Dendritic cell treated with granulocyte-macrophage colony-stimulating factor and Interleukin-4, amounts not matched to agents 40 ng/mL and 50 ng/mL, for 4 days (primary cell): ENCODE measurements at regions not wholly inside any gene's neighbourhood (a gene's known extent, or its start where the extent isn't known, plus 50 kb on each side); places are given as distances from the start of the nearest gene placed in this dataset.
"Not testable (repeated sequence)": the region's sequence is repeated elsewhere in the genome, so short reads cannot be mapped to it uniquely, and the experiment has no call there.

Source experiments
- H3K27ac Mint-ChIP-seq: one replicate; pipeline ENCODE4 v1.8.0; 2022; ENCODE audit warnings: mild to moderate bottlenecking, mixed read lengths
- H3K27me3 Mint-ChIP-seq: one replicate; pipeline ENCODE4 v1.8.0; 2022; ENCODE audit warnings: mild to moderate bottlenecking, mixed read lengths
- H3K36me3 Mint-ChIP-seq: one replicate; pipeline ENCODE4 v1.8.0; 2022; ENCODE audit warnings: low read depth, mixed read lengths
- H3K4me1 Mint-ChIP-seq: one replicate; pipeline ENCODE4 v1.8.0; 2022; ENCODE audit warnings: low read depth, mixed read lengths
- H3K4me3 Mint-ChIP-seq: one replicate; pipeline ENCODE4 v1.8.0; 2022; ENCODE audit warnings: mild to moderate bottlenecking, moderate library complexity, mixed read lengths
- H3K9me3 Mint-ChIP-seq: one replicate; pipeline ENCODE4 v1.8.0; 2022; ENCODE audit warnings: mixed read lengths
- intact Hi-C: fragments of 100-400 bp; cut with micrococcal nuclease; formaldehyde crosslinking; loops from one replicate; pipeline ENCODE4 v1.15.0; 2022

- Mint-ChIP-seq H3K9me3 (peaks cover 45% of the 10 kb centered on the region), H3K4me1 (no peaks in the 10 kb centered on the region), H3K27me3 (no peaks in the 10 kb centered on the region), H3K27ac (no peak overlapping the region), H3K4me3 (no peak overlapping the region), H3K36me3 (no peaks in the 10 kb centered on the region)
- intact Hi-C loops = no loop called here
These were observed 144.2 kb upstream of the CDH7 start for GRCh38 chr18:65606551-65607130.

DNA sequence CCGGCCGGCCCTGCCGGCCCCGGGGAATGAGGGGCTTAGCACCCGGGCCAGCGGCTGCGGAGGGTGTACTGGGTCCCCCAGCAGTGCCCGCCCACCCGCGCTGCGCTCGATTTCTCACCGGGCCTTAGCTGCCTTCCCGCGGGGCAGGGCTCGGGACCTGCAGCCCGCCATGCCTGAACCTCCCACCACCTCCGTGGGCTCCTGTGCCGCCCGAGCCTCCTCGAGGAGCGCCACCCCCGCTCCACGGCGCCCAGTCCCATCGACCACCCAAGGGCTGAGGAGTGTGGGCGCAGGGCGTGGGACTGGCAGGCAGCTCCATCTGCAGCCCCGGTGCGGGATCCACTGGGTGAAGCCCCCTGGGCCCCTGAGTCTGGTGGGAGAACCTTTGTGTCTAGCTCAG is 145.5 kb upstream of the CDH7 start:
- H3K36me3 Mint-ChIP-seq, H3K27ac Mint-ChIP-seq, intact Hi-C loops, H3K4me3 Mint-ChIP-seq, H3K27me3 Mint-ChIP-seq, H3K4me1 Mint-ChIP-seq: not testable (repeated sequence)
- peaks cover 45% of the 10 kb centered on the region for H3K9me3 Mint-ChIP-seq

- no peaks in the 10 kb centered on the region for H3K4me1 Mint-ChIP-seq
- H3K4me3 Mint-ChIP-seq = no peak overlapping the region
- H3K27ac Mint-ChIP-seq = no peak overlapping the region
- no peaks in the 10 kb centered on the region for H3K36me3 Mint-ChIP-seq
- no peaks in the 10 kb centered on the region for H3K27me3 Mint-ChIP-seq
- H3K9me3 Mint-ChIP-seq = peaks cover 31% of the 10 kb centered on the region
- intact Hi-C loops = no loop called here
These were observed 149.0 kb upstream of the CDH7 start for GRCh38 chr18:65601775-65602174.

DNA sequence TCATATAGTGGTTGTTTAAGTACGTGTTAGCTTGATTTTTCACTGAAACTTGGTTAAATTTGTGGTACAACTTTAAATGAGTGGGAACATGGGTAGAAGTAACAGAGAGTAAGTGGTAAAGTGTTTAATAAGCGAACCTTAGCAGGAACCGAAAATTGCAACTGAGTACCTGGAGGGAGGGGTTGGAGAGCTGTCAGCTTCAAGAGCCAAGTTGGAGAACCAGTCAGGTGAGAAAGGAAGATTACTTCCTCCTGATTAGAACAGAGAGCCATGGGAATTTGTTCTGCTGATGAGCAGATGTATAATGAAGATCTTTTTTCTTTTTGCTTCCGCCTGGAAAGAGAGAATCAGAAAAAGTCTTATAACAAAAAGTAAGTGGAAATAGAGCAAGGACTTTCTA is 158.4 kb upstream of the CDH7 start:
- no peaks in the 10 kb centered on the region for H3K4me1 Mint-ChIP-seq
- intact Hi-C loops = no loop called here
- no peak overlapping the region for H3K27ac Mint-ChIP-seq
- H3K4me3 Mint-ChIP-seq = no peak overlapping the region
- peaks cover 10% of the 10 kb centered on the region for H3K9me3 Mint-ChIP-seq
- no peaks in the 10 kb centered on the region for H3K36me3 Mint-ChIP-seq
- no peaks in the 10 kb centered on the region for H3K27me3 Mint-ChIP-seq

GRCh38 chr18:65587491-65587890 is 163.3 kb upstream of the CDH7 start:
- no peak overlapping the region for H3K4me3 Mint-ChIP-seq
- intact Hi-C loops = no loop called here
- no peaks in the 10 kb centered on the region for H3K4me1 Mint-ChIP-seq
- H3K36me3 Mint-ChIP-seq = no peaks in the 10 kb centered on the region
- peaks cover 15% of the 10 kb centered on the region for H3K9me3 Mint-ChIP-seq
- no peak overlapping the region for H3K27ac Mint-ChIP-seq
- H3K27me3 Mint-ChIP-seq = no peaks in the 10 kb centered on the region

- H3K9me3 Mint-ChIP-seq, intact Hi-C loops, H3K4me1 Mint-ChIP-seq, H3K4me3 Mint-ChIP-seq, H3K27ac Mint-ChIP-seq, H3K27me3 Mint-ChIP-seq, H3K36me3 Mint-ChIP-seq: not testable (repeated sequence)
These were observed 168.7 kb upstream of the CDH7 start for GRCh38 chr18:65582094-65582493.

- Mint-ChIP-seq H3K27ac (no peak overlapping the region), H3K4me1 (no peaks in the 10 kb centered on the region), H3K36me3 (no peaks in the 10 kb centered on the region), H3K9me3 (no peaks in the 10 kb centered on the region), H3K4me3 (no peak overlapping the region), H3K27me3 (no peaks in the 10 kb centered on the region)
- intact Hi-C loops = no loop called here
These were observed 181.9 kb upstream of the CDH7 start for GRCh38 chr18:65568866-65569265.

DNA sequence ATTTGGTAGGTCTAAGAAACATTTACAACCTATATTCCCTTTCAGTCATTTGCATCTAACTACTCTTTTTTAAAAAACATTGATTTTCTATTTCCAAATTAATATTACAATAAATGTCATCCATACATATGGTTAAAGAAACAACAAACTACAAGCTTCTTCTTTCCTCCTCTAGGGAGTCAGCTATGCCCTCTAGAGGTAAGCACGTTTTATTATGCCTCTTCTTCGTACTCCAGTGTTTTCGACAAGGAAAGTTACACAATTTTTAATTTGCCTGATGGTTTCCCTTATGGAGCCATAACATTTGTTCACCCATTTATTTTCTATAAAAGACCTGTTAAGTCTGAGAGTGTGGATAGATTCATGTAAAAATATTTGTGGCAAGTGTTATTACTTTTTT is 183.4 kb upstream of the CDH7 start:
- intact Hi-C loops = no loop called here
- no peaks in the 10 kb centered on the region for H3K27me3 Mint-ChIP-seq
- H3K27ac Mint-ChIP-seq = no peak overlapping the region
- H3K4me3 Mint-ChIP-seq = no peak overlapping the region
- no peaks in the 10 kb centered on the region for H3K4me1 Mint-ChIP-seq
- H3K36me3 Mint-ChIP-seq = no peaks in the 10 kb centered on the region
- no peaks in the 10 kb centered on the region for H3K9me3 Mint-ChIP-seq

DNA sequence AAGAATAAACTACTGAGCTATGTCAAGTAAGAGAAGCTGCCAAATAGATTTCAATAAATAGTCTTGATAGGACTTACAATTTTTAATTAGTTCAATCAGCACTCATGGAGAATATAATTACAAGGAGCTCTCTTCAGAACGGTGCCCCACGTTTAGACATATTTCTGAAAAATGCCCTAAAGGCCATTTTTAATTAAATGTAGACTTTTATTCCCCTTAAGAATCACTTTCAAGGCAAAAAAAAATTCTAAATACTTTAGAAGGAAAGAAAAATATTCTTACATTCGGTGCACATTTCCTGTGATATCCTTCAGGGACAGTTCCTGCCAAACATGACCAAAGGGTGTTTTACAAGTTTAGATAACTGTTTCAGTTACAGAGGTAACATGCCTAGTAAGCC is 202.5 kb upstream of the CDH7 start:
- peaks cover 9% of the 10 kb centered on the region for H3K9me3 Mint-ChIP-seq
- H3K4me3 Mint-ChIP-seq = no peak overlapping the region
- H3K36me3 Mint-ChIP-seq = no peaks in the 10 kb centered on the region
- no peaks in the 10 kb centered on the region for H3K27me3 Mint-ChIP-seq
- H3K27ac Mint-ChIP-seq = no peak overlapping the region
- no peaks in the 10 kb centered on the region for H3K4me1 Mint-ChIP-seq
- intact Hi-C loops = no loop called here

DNA sequence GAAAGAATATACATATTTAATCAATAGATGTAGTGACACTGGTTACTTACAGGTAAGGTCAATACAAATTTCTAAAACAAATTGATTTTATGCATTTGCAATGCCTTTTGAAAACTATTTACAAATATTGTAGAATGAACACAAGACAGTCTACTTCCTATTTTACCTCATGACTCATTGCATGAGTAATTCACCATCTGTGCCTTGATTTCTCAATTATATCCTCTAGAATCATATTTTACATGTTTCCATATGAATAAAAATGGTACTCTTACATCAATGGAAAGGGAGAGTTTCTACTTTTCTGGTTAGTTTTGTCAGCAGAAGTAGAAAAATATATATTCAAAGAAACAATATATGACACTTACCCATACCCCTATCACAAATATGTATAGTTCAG is 203.8 kb upstream of the CDH7 start:
- Mint-ChIP-seq H3K27me3 (no peaks in the 10 kb centered on the region), H3K4me3 (no peak overlapping the region)

GRCh38 chr18:65544701-65545100 is 206.1 kb upstream of the CDH7 start:
- Mint-ChIP-seq H3K9me3 (peaks cover 9% of the 10 kb centered on the region), H3K27me3 (no peaks in the 10 kb centered on the region), H3K36me3 (no peaks in the 10 kb centered on the region), H3K4me1 (no peaks in the 10 kb centered on the region), H3K27ac (no peak overlapping the region), H3K4me3 (no peak overlapping the region)
- intact Hi-C loops = no loop called here

More for the DNA sequence above, 203.8 kb upstream of the CDH7 start:
- intact Hi-C loops = no loop called here
- no peaks in the 10 kb centered on the region for H3K36me3 Mint-ChIP-seq
- no peaks in the 10 kb centered on the region for H3K4me1 Mint-ChIP-seq
- no peak overlapping the region for H3K27ac Mint-ChIP-seq
- peaks cover 9% of the 10 kb centered on the region for H3K9me3 Mint-ChIP-seq

GRCh38 chr18:65527879-65528633 is 222.8 kb upstream of the CDH7 start:
- Mint-ChIP-seq H3K4me3 (no peak overlapping the region), H3K36me3 (no peaks in the 10 kb centered on the region), H3K9me3 (peaks cover 19% of the 10 kb centered on the region), H3K27ac (no peak overlapping the region), H3K4me1 (no peaks in the 10 kb centered on the region), H3K27me3 (no peaks in the 10 kb centered on the region)
- intact Hi-C loops = no loop called here

GRCh38 chr18:65526099-65526498 is 224.7 kb upstream of the CDH7 start:
- Mint-ChIP-seq H3K36me3 (no peaks in the 10 kb centered on the region), H3K27me3 (no peaks in the 10 kb centered on the region), H3K4me1 (no peaks in the 10 kb centered on the region), H3K27ac (no peak overlapping the region), H3K9me3 (peaks cover 28% of the 10 kb centered on the region), H3K4me3 (no peak overlapping the region)
- intact Hi-C loops = no loop called here

DNA sequence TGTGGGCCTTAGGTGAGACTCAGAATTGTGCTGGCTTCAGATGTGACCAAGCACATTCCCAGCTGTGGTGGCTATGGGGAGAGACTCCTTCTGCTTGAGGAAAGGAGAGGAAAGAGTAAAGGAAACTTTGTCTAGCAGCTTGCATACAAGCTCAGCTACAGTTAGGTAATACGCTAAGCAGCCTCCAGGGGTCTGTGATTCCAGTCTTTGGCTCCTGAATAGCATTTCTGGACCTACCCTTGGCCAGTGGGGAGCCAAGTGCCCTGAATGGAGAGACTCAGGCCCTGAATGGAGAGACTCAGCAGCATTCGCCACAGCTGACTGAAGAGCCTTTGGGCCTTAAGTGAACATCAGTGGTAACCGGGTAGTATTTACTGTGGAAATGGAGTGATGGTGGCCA is 227.4 kb upstream of the CDH7 start:
- no peaks in the 10 kb centered on the region for H3K36me3 Mint-ChIP-seq
- intact Hi-C loops = no loop called here

DNA sequence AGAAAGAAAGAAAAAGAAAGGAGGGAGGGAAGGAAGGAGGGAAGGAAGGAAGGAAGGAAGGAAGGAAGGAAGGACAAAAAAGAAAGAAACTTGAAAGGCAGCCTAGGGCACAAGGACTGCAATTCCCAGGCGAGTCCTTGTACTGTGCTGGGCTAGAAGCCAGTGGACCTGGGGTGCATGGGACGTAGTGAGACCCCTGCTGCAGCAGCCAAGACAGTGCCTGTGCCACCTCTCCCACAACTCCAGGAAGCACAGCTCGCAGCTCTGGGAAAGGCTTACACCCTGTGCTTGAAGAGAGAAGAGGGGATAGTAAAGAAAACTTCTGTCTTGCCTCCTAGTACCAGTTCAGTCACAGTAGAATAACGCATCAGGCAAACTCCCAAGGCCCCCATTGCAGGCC is 227.9 kb upstream of the CDH7 start:
- intact Hi-C loops = no loop called here
- Mint-ChIP-seq H3K9me3 (peaks cover 20% of the 10 kb centered on the region), H3K36me3 (no peaks in the 10 kb centered on the region), H3K27ac (no peak overlapping the region), H3K4me3 (no peak overlapping the region), H3K4me1 (no peaks in the 10 kb centered on the region), H3K27me3 (no peaks in the 10 kb centered on the region)

More for the DNA sequence above, 227.4 kb upstream of the CDH7 start:
- Mint-ChIP-seq H3K9me3 (peaks cover 20% of the 10 kb centered on the region), H3K27me3 (no peaks in the 10 kb centered on the region), H3K4me1 (no peaks in the 10 kb centered on the region), H3K4me3 (no peak overlapping the region), H3K27ac (no peak overlapping the region)
